ENCODE measurements at regions not wholly inside any gene's neighbourhood (a gene's known extent, or its start where the extent isn't known, plus 50 kb on each side); places are given as distances from the start of the nearest gene placed in this dataset.

DNA sequence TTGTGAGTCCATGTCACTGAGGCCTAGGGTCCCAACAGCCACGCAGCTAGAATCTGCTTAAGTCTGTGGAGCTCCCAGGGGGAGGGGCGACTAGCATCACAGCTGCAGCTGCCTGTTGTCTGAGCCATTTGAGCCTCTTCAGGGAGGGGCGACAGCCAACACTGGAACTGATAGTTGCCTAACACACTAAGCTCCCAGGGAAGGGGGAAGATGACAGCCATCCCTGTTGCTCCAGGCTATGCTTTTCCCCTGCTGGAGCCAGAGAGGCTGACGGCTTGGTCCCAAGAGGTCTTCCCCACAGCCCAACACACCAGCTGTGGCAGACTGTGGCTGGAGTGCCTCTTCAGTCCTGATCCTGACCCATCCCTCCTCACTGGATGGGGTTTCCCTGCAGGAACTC, 817.5 kb downstream of the NXPH1 start:
- TF ChIP-seq, protein P1, sequence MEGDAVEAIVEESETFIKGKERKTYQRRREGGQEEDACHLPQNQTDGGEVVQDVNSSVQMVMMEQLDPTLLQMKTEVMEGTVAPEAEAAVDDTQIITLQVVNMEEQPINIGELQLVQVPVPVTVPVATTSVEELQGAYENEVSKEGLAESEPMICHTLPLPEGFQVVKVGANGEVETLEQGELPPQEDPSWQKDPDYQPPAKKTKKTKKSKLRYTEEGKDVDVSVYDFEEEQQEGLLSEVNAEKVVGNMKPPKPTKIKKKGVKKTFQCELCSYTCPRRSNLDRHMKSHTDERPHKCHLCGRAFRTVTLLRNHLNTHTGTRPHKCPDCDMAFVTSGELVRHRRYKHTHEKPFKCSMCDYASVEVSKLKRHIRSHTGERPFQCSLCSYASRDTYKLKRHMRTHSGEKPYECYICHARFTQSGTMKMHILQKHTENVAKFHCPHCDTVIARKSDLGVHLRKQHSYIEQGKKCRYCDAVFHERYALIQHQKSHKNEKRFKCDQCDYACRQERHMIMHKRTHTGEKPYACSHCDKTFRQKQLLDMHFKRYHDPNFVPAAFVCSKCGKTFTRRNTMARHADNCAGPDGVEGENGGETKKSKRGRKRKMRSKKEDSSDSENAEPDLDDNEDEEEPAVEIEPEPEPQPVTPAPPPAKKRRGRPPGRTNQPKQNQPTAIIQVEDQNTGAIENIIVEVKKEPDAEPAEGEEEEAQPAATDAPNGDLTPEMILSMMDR (IDR thresholded peaks at IDR 0.05), result no peak
- no peak for TF ChIP-seq POLR2A (IDR thresholded peaks at IDR 0.05)
